ENCODE measurements at regions not wholly inside any gene's neighbourhood (a gene's known extent, or its start where the extent isn't known, plus 50 kb on each side); places are given as distances from the start of the nearest gene placed in this dataset.

- peaks cover 13% of the 10 kb centered on the region for H3K27me3 ChIP-seq (ENCODE audit: insufficient read depth, low read length)
- no peaks in the 10 kb centered on the region for H3K36me3 ChIP-seq (ENCODE audit: control insufficient read depth in 1 of 2, insufficient read depth in 2 of 2, low read length in 2 of 2)
- no TSS peak for BruUV-seq (replicated peaks)
- ChIA-PET POLR2A (interaction anchor here (1.2 kb wide), 1 partner anchor 17 kb away, joined by 3 read pairs; no protein-coding TSS in a partner anchor), RAD21 (ENCODE audit: low non-redundant PET in 1 of 2, low total read pairs in 2 of 2, uncharacterized antibody in 2 of 2, unreplicated experiment in 2 of 2) (no interaction called here), CTCF (no interaction called here)
- no peak overlapping the region for H3K4me3 ChIP-seq (replicated peaks in 1 of 2; ENCODE audit: low read depth in 1 of 2, low read length in 2 of 2)
- H3K4me1 ChIP-seq (ENCODE audit: control insufficient read depth in 1 of 2, insufficient read depth in 2 of 2, low read length in 2 of 2), result no peaks in the 10 kb centered on the region
- no peaks in the 10 kb centered on the region for H3K79me2 ChIP-seq (ENCODE audit: insufficient read depth, low read length)
- ATAC-seq (no peak), DNase-seq (ENCODE audit: low read depth, low spot score) (no peak)
- no peak overlapping the region for H3K27ac ChIP-seq (ENCODE audit: low read depth, low read length)
- no peak overlapping the region for H3K4me2 ChIP-seq (ENCODE audit: low read length)
- TF ChIP-seq ELF1 (IDR thresholded peaks at IDR 0.05; ENCODE audit: borderline replicate concordance, low read depth) (no peak), SP1 (IDR thresholded peaks at IDR 0.05; ENCODE audit: low read depth) (no peak), EGR1 (IDR thresholded peaks at IDR 0.05; ENCODE audit: low read depth) (no peak), ZNF274 (IDR thresholded peaks at IDR 0.05; ENCODE audit: low read depth, low read length) (no peak), SRF (IDR thresholded peaks at IDR 0.05; ENCODE audit: low read depth) (no peak), CEBPB (IDR thresholded peaks at IDR 0.05; ENCODE audit: low read depth) (no peak), ZFX (IDR thresholded peaks at IDR 0.05) (no peak), FOSL1 (IDR thresholded peaks at IDR 0.05; ENCODE audit: low read depth) (no peak), TCF7L2 (IDR thresholded peaks at IDR 0.05; ENCODE audit: borderline replicate concordance, extremely low read depth, insufficient read depth, insufficient read length) (no peak), RAD21 (IDR thresholded peaks at IDR 0.05; ENCODE audit: low read depth) (no peak)
- TF ChIP-seq, protein P1, sequence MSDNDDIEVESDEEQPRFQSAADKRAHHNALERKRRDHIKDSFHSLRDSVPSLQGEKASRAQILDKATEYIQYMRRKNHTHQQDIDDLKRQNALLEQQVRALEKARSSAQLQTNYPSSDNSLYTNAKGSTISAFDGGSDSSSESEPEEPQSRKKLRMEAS (IDR thresholded peaks at IDR 0.05), result no peak
- no peaks in the 10 kb centered on the region for H4K20me1 ChIP-seq (ENCODE audit: insufficient read depth)
- intact Hi-C loops (cut with micrococcal nuclease), result no loop called here
- no peaks in the 10 kb centered on the region for H3K9me2 ChIP-seq (ENCODE audit: insufficient read depth)
- no peak overlapping the region for H2AFZ ChIP-seq (ENCODE audit: low read depth, low read length, poor library complexity, severe bottlenecking)
- H3K9me3 ChIP-seq (ENCODE audit: control insufficient read depth in 1 of 2, insufficient read depth in 1 of 2, low read depth in 1 of 2, low read length in 2 of 2), result no peaks in the 10 kb centered on the region
- H3K9ac ChIP-seq (ENCODE audit: low read length), result no peak overlapping the region
Measured at GRCh38 chr17:79539944-79540705, 70.7 kb downstream of the RBFOX3 start.

GRCh38 chr17:79538291-79538690 is 72.6 kb downstream of the RBFOX3 start:
- intact Hi-C loops (cut with micrococcal nuclease), result no loop called here
- no peaks in the 10 kb centered on the region for H3K79me2 ChIP-seq (ENCODE audit: insufficient read depth, low read length)
- no peak for DNase-seq (ENCODE audit: low read depth, low spot score)
- no peak overlapping the region for H3K4me2 ChIP-seq (ENCODE audit: low read length)
- no TSS peak for BruUV-seq (replicated peaks)
- H3K4me1 ChIP-seq (ENCODE audit: control insufficient read depth in 1 of 2, insufficient read depth in 2 of 2, low read length in 2 of 2), result no peaks in the 10 kb centered on the region
- no peak overlapping the region for H3K4me3 ChIP-seq (replicated peaks in 1 of 2; ENCODE audit: low read depth in 1 of 2, low read length in 2 of 2)
- no peaks in the 10 kb centered on the region for H4K20me1 ChIP-seq (ENCODE audit: insufficient read depth)
- ChIA-PET CTCF (no interaction called here), POLR2A (no interaction called here), RAD21 (ENCODE audit: low non-redundant PET in 1 of 2, low total read pairs in 2 of 2, uncharacterized antibody in 2 of 2, unreplicated experiment in 2 of 2) (no interaction called here)
- ATAC-seq, result no peak
- no peak overlapping the region for H3K9ac ChIP-seq (ENCODE audit: low read length)
- H3K9me2 ChIP-seq (ENCODE audit: insufficient read depth), result no peaks in the 10 kb centered on the region
- H2AFZ ChIP-seq (ENCODE audit: low read depth, low read length, poor library complexity, severe bottlenecking), result no peak overlapping the region
- peaks cover 10% of the 10 kb centered on the region; the same call in 1 of the 2 replicates for H3K27me3 ChIP-seq (ENCODE audit: insufficient read depth, low read length)
- H3K27ac ChIP-seq (ENCODE audit: low read depth, low read length), result no peak overlapping the region
- no peaks in the 10 kb centered on the region for H3K36me3 ChIP-seq (ENCODE audit: control insufficient read depth in 1 of 2, insufficient read depth in 2 of 2, low read length in 2 of 2)
- TF ChIP-seq RAD21 (IDR thresholded peaks at IDR 0.05; ENCODE audit: low read depth) (no peak), CBX3 (IDR thresholded peaks at IDR 0.05; ENCODE audit: low read depth) (no peak)
- no peaks in the 10 kb centered on the region for H3K9me3 ChIP-seq (ENCODE audit: control insufficient read depth in 1 of 2, insufficient read depth in 1 of 2, low read depth in 1 of 2, low read length in 2 of 2)
